ENCODE measurements at regions not wholly inside any gene's neighbourhood (a gene's known extent, or its start where the extent isn't known, plus 50 kb on each side); places are given as distances from the start of the nearest gene placed in this dataset.
A peak's percentile ranks its signal among the peaks of the same experiment; 100 is the strongest.

DNA sequence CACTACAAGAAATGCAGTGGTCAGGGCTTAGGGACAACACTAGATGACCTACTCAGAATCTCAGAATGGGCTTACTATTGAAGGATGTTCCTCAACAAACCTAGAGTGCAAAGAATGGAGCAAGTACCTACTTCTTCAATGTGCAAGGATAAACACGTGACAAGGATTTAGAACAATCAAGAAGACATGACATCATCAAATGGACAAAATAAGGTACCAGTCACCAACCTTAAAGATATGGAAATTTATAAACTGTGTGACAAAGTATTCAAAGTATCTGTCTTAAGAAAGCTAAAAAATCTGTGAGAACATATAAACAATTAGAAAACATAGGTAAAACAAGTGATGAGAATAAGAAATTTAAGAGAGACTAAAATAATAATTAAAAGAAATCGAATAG is 656.1 kb downstream of the ZWINT start:
- DNase-seq (ENCODE audit: low read depth), result no peak
- TF ChIP-seq, protein P1, sequence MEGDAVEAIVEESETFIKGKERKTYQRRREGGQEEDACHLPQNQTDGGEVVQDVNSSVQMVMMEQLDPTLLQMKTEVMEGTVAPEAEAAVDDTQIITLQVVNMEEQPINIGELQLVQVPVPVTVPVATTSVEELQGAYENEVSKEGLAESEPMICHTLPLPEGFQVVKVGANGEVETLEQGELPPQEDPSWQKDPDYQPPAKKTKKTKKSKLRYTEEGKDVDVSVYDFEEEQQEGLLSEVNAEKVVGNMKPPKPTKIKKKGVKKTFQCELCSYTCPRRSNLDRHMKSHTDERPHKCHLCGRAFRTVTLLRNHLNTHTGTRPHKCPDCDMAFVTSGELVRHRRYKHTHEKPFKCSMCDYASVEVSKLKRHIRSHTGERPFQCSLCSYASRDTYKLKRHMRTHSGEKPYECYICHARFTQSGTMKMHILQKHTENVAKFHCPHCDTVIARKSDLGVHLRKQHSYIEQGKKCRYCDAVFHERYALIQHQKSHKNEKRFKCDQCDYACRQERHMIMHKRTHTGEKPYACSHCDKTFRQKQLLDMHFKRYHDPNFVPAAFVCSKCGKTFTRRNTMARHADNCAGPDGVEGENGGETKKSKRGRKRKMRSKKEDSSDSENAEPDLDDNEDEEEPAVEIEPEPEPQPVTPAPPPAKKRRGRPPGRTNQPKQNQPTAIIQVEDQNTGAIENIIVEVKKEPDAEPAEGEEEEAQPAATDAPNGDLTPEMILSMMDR (conservative IDR thresholded peaks at IDR 0.05; ENCODE audit: control insufficient read depth, insufficient read depth, low read depth, low read length), result no peak
- no peak overlapping the region for H3K4me3 ChIP-seq (ENCODE audit: control insufficient read depth, low read depth, low read length)

DNA sequence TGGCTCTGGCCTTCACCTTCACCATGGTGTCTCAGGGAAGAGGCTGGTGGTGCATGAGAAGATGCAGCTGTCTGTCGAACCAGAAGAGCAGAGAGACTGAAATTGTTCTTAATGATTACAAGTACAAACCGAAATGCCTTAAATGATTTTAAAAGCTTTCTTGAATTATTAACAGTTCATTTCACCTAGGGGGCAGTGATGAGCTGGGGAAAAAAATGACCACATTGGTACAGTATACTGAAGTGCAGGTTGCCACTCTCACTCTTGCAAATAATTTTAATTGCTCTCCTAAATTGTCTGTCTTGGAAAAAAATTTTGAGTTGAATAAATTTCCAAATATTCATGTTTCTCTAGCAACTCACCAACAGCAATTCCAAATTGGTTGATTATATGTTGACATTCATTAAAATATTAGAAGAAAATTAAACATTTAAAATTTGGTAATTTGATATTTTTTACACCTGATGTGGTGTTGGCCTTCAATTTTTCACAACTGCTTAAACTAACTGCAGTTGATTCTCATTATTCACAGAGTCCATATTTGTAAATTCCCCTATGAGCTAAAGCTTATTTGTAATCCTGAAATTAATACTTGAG is 692.6 kb downstream of the ZWINT start:
- TF ChIP-seq, protein P1 (conservative IDR thresholded peaks at IDR 0.05; ENCODE audit: control insufficient read depth, insufficient read depth, low read depth, low read length), result no peak
- no peak for DNase-seq (ENCODE audit: low read depth)
- H3K4me3 ChIP-seq (ENCODE audit: control insufficient read depth, low read depth, low read length), result no peak overlapping the region

DNA sequence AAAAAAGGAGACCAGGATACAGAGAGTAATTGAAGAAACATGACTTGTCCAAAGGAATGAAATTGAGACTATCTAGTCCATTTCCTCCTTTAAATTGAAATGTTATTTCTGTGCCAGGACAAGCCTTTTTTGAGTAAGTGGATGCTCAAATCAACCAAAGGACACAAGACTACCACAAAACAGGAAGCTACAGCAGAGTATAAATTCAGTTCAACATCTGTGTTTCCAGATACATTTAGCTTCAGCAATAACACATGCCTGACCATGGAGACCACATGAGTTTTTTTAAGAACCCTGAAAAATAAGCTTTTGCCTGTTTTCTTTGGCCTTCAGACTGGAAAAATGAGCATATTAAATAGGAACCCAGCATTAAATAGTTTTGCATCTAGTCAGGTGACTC is 707.5 kb downstream of the ZWINT start:
- TF ChIP-seq, protein P1 (conservative IDR thresholded peaks at IDR 0.05; ENCODE audit: control insufficient read depth, insufficient read depth, low read depth, low read length), result no peak

DNA sequence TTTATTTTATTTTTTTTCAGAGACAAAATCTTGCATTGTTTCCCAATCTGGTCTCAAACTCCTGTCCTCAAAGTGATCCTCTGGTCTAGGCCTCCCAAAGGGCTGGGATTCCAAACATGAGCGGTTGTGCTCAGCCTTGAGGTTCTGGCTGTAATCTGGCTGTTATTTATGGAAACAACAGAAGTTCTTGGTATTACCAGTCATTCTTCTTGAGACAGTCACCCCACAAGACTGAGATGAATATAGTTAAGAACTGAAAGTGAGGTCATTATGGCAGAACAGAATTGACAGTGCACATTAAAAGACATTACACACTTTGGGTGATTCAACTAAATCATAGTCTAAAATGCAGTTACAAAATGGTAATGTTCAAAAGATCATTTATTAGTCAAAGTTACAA is 719.5 kb downstream of the ZWINT start:
- TF ChIP-seq, protein P1 (conservative IDR thresholded peaks at IDR 0.05; ENCODE audit: control insufficient read depth, insufficient read depth, low read depth, low read length), result no peak
- no peak for DNase-seq (ENCODE audit: low read depth)
- no peak overlapping the region for H3K4me3 ChIP-seq (ENCODE audit: control insufficient read depth, low read depth, low read length)

More for the DNA sequence above, 707.5 kb downstream of the ZWINT start:
- no peak for DNase-seq (ENCODE audit: low read depth)
- no peak overlapping the region for H3K4me3 ChIP-seq (ENCODE audit: control insufficient read depth, low read depth, low read length)

DNA sequence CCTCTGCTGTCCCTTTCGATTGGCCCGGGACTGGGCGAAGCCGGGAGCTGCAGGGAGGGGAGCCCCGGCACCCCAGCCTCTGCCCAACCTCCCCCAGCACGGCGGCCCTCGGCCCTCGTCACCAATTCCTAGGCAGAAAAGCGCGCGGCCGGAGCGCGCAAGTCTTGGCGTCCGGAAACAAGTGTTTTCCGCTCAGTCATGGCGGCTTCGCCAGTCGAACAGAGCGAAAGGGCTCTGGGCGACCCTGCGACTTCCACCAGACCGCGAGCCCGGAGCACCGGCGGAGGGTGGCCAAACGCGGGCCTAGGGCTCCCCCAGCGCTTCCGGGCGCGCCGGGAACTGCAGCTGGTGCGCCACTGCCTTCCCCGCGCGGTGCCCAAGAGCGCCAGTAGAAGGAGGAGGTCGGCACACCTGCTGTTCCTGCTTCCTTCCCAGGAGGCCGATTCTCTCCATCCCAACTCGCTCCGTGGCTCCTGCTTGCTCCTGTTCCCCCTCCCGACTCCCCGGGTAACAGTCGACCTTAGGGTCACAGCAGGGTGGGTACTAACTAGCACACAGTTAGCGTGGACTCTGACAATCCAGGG is 729.9 kb downstream of the ZWINT start:
- DNase-seq (ENCODE audit: low read depth), result peak; percentile 3
- TF ChIP-seq, protein P1 (conservative IDR thresholded peaks at IDR 0.05; ENCODE audit: control insufficient read depth, insufficient read depth, low read depth, low read length), result peak; percentile 19
- no peak overlapping the region for H3K4me3 ChIP-seq (ENCODE audit: control insufficient read depth, low read depth, low read length)

DNA sequence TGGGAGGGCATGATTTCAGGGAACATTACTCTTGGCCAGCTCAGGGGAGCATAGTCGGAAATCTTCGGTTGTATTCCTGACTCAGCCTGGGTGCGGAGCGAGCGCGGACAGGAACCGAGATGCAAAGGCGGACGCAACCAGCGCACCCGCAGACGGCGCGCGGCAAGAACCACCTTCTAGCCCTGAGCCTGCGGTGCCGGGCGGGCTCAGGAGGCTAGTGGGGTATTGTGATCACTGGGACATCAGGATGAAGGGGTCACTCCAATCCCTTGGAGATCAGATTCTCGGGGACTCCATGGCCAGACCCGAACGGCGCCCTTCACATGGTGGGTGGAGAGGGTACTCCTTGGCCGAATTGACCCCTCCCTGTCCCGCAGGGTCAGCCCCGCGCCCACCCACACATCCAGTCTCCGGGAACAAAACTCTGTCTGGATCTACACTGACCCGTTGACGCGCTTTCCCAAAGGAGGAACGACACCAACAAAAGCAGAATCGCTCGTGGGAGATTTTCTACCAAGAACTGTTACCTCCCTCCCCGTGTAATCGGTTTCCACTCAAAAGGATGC is 730.5 kb downstream of the ZWINT start:
- TF ChIP-seq, protein P1 (conservative IDR thresholded peaks at IDR 0.05; ENCODE audit: control insufficient read depth, insufficient read depth, low read depth, low read length), result no peak
- DNase-seq (ENCODE audit: low read depth), result no peak
- no peak overlapping the region for H3K4me3 ChIP-seq (ENCODE audit: control insufficient read depth, low read depth, low read length)

Data from fibroblast of mammary gland (primary cell).